SK-N-SH treated with all-trans-retinoic acid at 6 μM for 48 hours (cell line): ENCODE measurements at regions not wholly inside any gene's neighbourhood (a gene's known extent, or its start where the extent isn't known, plus 50 kb on each side); places are given as distances from the start of the nearest gene placed in this dataset.

Source experiments
- ARNTL ChIP-seq: fragments of 450-650 bp; formaldehyde crosslinking; IDR thresholded peaks from 2 replicates; pipeline ENCODE4 v1.5.0; 2020; ENCODE audit warnings: low read depth, mild to moderate bottlenecking, moderate library complexity, borderline replicate concordance
- RARB ChIP-seq: fragments of 250-450 bp; sonication (Bioruptor Pico); IDR thresholded peaks from 2 replicates; pipeline ENCODE4 v1.8.0; 2021; ENCODE audit warnings: mild to moderate bottlenecking, moderate library complexity
- TOX ChIP-seq: fragments of 250-450 bp; sonication (Bioruptor Pico); IDR thresholded peaks from 2 replicates; pipeline ENCODE4 v1.8.0; 2021; ENCODE audit warnings: mild to moderate bottlenecking, moderate library complexity, borderline replicate concordance
- ZFP3 ChIP-seq: fragments of 250-450 bp; sonication (Bioruptor Pico); IDR thresholded peaks from 2 replicates; pipeline ENCODE4 v1.5.0; 2020; ENCODE audit warnings: mild to moderate bottlenecking, moderate library complexity
- TF ChIP-seq, protein P1 (sequence below): fragments of 250-450 bp; sonication (Bioruptor Pico); IDR thresholded peaks from 2 replicates; pipeline ENCODE4 v1.5.0; 2020; ENCODE audit warnings: mild to moderate bottlenecking, moderate library complexity
- TF ChIP-seq, protein P2 (sequence below): fragments of 250-450 bp; sonication (Bioruptor Pico); IDR thresholded peaks from 2 replicates; pipeline ENCODE4 v1.8.0; 2020; ENCODE audit warnings: mild to moderate bottlenecking, moderate library complexity, borderline replicate concordance
- TF ChIP-seq, protein P3 (sequence below): fragments of 250-450 bp; sonication (Bioruptor Pico); IDR thresholded peaks from 2 replicates; pipeline ENCODE4 v1.8.0; 2021; ENCODE audit warnings: low read depth, mild to moderate bottlenecking, moderate library complexity, borderline replicate concordance

DNA sequence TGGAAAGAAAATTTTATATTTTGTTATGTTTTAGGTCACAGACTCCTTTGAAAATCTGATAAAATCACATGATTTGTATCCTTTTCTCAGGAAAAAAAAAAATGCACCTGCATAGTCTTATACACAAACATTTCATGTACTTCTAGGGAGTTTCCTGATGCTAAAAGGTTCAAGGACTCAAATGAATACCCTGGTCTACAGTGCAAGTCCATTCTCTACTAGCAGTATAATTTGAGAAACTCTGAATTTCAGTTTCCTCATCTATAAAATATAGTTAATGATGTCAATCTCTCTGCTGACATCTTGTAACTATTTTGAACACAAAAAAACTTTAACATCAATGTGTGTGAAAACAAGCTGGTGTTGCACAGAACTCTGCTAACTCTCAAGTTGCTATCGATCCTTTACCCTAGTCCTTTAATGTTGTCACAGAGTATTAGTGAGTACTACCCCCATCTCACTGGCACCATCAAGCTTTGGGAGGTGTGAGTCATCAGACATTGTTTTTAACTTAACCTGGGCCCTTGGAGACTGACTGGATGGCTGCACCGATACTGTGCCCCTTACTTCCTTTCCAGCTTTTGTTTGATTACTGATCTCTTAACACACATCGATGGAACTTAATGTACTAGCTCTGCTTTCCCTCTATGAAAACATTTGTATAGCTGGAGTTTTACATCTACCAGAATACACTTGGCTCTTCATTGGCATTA is 251.9 kb upstream of the SOX5 start:
- no peak for TF ChIP-seq TOX (CRISPR knock-in tag)
- TF ChIP-seq ZFP3 (CRISPR knock-in tag) = no peak
- TF ChIP-seq, protein P1, sequence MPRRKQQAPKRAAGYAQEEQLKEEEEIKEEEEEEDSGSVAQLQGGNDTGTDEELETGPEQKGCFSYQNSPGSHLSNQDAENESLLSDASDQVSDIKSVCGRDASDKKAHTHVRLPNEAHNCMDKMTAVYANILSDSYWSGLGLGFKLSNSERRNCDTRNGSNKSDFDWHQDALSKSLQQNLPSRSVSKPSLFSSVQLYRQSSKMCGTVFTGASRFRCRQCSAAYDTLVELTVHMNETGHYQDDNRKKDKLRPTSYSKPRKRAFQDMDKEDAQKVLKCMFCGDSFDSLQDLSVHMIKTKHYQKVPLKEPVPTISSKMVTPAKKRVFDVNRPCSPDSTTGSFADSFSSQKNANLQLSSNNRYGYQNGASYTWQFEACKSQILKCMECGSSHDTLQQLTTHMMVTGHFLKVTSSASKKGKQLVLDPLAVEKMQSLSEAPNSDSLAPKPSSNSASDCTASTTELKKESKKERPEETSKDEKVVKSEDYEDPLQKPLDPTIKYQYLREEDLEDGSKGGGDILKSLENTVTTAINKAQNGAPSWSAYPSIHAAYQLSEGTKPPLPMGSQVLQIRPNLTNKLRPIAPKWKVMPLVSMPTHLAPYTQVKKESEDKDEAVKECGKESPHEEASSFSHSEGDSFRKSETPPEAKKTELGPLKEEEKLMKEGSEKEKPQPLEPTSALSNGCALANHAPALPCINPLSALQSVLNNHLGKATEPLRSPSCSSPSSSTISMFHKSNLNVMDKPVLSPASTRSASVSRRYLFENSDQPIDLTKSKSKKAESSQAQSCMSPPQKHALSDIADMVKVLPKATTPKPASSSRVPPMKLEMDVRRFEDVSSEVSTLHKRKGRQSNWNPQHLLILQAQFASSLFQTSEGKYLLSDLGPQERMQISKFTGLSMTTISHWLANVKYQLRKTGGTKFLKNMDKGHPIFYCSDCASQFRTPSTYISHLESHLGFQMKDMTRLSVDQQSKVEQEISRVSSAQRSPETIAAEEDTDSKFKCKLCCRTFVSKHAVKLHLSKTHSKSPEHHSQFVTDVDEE = no peak
- TF ChIP-seq, protein P2, sequence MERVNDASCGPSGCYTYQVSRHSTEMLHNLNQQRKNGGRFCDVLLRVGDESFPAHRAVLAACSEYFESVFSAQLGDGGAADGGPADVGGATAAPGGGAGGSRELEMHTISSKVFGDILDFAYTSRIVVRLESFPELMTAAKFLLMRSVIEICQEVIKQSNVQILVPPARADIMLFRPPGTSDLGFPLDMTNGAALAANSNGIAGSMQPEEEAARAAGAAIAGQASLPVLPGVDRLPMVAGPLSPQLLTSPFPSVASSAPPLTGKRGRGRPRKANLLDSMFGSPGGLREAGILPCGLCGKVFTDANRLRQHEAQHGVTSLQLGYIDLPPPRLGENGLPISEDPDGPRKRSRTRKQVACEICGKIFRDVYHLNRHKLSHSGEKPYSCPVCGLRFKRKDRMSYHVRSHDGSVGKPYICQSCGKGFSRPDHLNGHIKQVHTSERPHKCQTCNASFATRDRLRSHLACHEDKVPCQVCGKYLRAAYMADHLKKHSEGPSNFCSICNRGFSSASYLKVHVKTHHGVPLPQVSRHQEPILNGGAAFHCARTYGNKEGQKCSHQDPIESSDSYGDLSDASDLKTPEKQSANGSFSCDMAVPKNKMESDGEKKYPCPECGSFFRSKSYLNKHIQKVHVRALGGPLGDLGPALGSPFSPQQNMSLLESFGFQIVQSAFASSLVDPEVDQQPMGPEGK (CRISPR knock-in tag) = no peak
- TF ChIP-seq ARNTL (CRISPR knock-in tag) = no peak
- TF ChIP-seq RARB (CRISPR knock-in tag) = no peak
- TF ChIP-seq, protein P3, sequence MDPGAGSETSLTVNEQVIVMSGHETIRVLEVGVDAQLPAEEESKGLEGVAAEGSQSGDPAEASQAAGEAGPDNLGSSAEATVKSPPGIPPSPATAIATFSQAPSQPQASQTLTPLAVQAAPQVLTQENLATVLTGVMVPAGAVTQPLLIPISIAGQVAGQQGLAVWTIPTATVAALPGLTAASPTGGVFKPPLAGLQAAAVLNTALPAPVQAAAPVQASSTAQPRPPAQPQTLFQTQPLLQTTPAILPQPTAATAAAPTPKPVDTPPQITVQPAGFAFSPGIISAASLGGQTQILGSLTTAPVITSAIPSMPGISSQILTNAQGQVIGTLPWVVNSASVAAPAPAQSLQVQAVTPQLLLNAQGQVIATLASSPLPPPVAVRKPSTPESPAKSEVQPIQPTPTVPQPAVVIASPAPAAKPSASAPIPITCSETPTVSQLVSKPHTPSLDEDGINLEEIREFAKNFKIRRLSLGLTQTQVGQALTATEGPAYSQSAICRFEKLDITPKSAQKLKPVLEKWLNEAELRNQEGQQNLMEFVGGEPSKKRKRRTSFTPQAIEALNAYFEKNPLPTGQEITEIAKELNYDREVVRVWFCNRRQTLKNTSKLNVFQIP (CRISPR knock-in tag) = no peak
